Nephron progenitor cell (in vitro differentiated cells): ENCODE measurements at regions not wholly inside any gene's neighbourhood (a gene's known extent, or its start where the extent isn't known, plus 50 kb on each side); places are given as distances from the start of the nearest gene placed in this dataset.
A peak's percentile ranks its signal among the peaks of the same experiment; 100 is the strongest.
"Not testable (repeated sequence)": the region's sequence is repeated elsewhere in the genome, so short reads cannot be mapped to it uniquely, and the experiment has no call there.

Source experiments
- DNase-seq: peaks from one replicate; pipeline ENCODE4 v3.0.0; 2021
- H3K27ac Mint-ChIP-seq: 2 replicates; pipeline ENCODE4 v1.8.0; 2021; ENCODE audit warnings: mild to moderate bottlenecking, moderate library complexity, mixed read lengths
- H3K27me3 Mint-ChIP-seq: 2 replicates; pipeline ENCODE4 v1.8.0; 2021; ENCODE audit warnings: mild to moderate bottlenecking, low read depth, mixed read lengths; ENCODE audit not compliant: poor library complexity
- H3K36me3 Mint-ChIP-seq: 2 replicates; pipeline ENCODE4 v1.8.0; 2021; ENCODE audit warnings: low read depth, mixed read lengths
- H3K4me1 Mint-ChIP-seq: 2 replicates; pipeline ENCODE4 v1.8.0; 2021; ENCODE audit warnings: mixed read lengths
- H3K4me3 Mint-ChIP-seq: 2 replicates; pipeline ENCODE4 v1.8.0; 2021; ENCODE audit warnings: mild to moderate bottlenecking, moderate library complexity, mixed read lengths
- H3K9me3 Mint-ChIP-seq: 2 replicates; pipeline ENCODE4 v1.8.0; 2021; ENCODE audit warnings: mild to moderate bottlenecking, moderate library complexity, mixed read lengths
- CTCF ChIP-seq: fragments of 200-600 bp; sonication (generic); IDR thresholded peaks from 2 replicates; pipeline ENCODE4 v1.5.0; 2021; ENCODE audit warnings: antibody characterized with exemption

GRCh38 chr10:63042256-63042655, 90.9 kb upstream of the NRBF2 start:
- H3K9me3 Mint-ChIP-seq, result peaks cover 37% of the 10 kb centered on the region
- no peak for TF ChIP-seq CTCF
- no peak for DNase-seq
- peaks cover 5% of the 10 kb centered on the region for H3K36me3 Mint-ChIP-seq
- H3K4me3 Mint-ChIP-seq, result no peak overlapping the region
- no peaks in the 10 kb centered on the region for H3K4me1 Mint-ChIP-seq
- H3K27me3 Mint-ChIP-seq, result no peaks in the 10 kb centered on the region
- no peak overlapping the region for H3K27ac Mint-ChIP-seq

GRCh38 chr10:63033616-63034185, 99.4 kb upstream of the NRBF2 start:
- H3K4me3 Mint-ChIP-seq, H3K4me1 Mint-ChIP-seq, H3K27me3 Mint-ChIP-seq, H3K27ac Mint-ChIP-seq, DNase-seq: not testable (repeated sequence)
- peaks cover 13% of the 10 kb centered on the region for H3K36me3 Mint-ChIP-seq
- H3K9me3 Mint-ChIP-seq, result peaks cover 44% of the 10 kb centered on the region

- peaks cover 28% of the 10 kb centered on the region for H3K9me3 Mint-ChIP-seq
- H3K36me3 Mint-ChIP-seq, result peaks cover 9% of the 10 kb centered on the region
- no peak overlapping the region for H3K4me3 Mint-ChIP-seq
- DNase-seq, result no peak
- no peak overlapping the region for H3K27ac Mint-ChIP-seq
- no peaks in the 10 kb centered on the region for H3K4me1 Mint-ChIP-seq
- H3K27me3 Mint-ChIP-seq, result no peaks in the 10 kb centered on the region
- no peak for TF ChIP-seq CTCF
These were observed 102.6 kb upstream of the NRBF2 start for GRCh38 chr10:63030536-63030935.

GRCh38 chr10:63027531-63027930, 105.6 kb upstream of the NRBF2 start:
- no peak overlapping the region for H3K4me3 Mint-ChIP-seq
- TF ChIP-seq CTCF, result no peak
- DNase-seq, result no peak
- H3K36me3 Mint-ChIP-seq, result peaks cover under 1% of the 10 kb centered on the region
- H3K27me3 Mint-ChIP-seq, result no peaks in the 10 kb centered on the region
- peaks cover 7% of the 10 kb centered on the region for H3K9me3 Mint-ChIP-seq
- H3K27ac Mint-ChIP-seq, result no peak overlapping the region
- no peaks in the 10 kb centered on the region for H3K4me1 Mint-ChIP-seq

- DNase-seq, result no peak
- Mint-ChIP-seq H3K36me3 (no peaks in the 10 kb centered on the region), H3K27ac (peak overlapping the region; percentile 34), H3K4me3 (no peak overlapping the region), H3K27me3 (no peaks in the 10 kb centered on the region), H3K9me3 (no peaks in the 10 kb centered on the region), H3K4me1 (peaks cover 10% of the 10 kb centered on the region)
- no peak for TF ChIP-seq CTCF
These were observed 111.9 kb upstream of the NRBF2 start for GRCh38 chr10:63021225-63021624.

- Mint-ChIP-seq H3K4me1 (no peaks in the 10 kb centered on the region), H3K4me3 (no peak overlapping the region), H3K27ac (no peak overlapping the region), H3K36me3 (no peaks in the 10 kb centered on the region), H3K9me3 (peaks cover 7% of the 10 kb centered on the region), H3K27me3 (no peaks in the 10 kb centered on the region)
- TF ChIP-seq CTCF, result no peak
- no peak for DNase-seq
These were observed 119.4 kb upstream of the NRBF2 start for GRCh38 chr10:63013755-63014154.
